Hematopoietic multipotent progenitor cell treated with erythropoietin and hydrocortisone succinate and interleukin-3 and kit ligand, for 15 days (in vitro differentiated cells): ENCODE measurements at regions not wholly inside any gene's neighbourhood (a gene's known extent, or its start where the extent isn't known, plus 50 kb on each side); places are given as distances from the start of the nearest gene placed in this dataset.
"Not testable (repeated sequence)": the region's sequence is repeated elsewhere in the genome, so short reads cannot be mapped to it uniquely, and the experiment has no call there.

Source experiments
- DNase-seq: peaks from one replicate; pipeline ENCODE4 v3.0.0-alpha.2; 2015; ENCODE audit warnings: low spot score

DNA sequence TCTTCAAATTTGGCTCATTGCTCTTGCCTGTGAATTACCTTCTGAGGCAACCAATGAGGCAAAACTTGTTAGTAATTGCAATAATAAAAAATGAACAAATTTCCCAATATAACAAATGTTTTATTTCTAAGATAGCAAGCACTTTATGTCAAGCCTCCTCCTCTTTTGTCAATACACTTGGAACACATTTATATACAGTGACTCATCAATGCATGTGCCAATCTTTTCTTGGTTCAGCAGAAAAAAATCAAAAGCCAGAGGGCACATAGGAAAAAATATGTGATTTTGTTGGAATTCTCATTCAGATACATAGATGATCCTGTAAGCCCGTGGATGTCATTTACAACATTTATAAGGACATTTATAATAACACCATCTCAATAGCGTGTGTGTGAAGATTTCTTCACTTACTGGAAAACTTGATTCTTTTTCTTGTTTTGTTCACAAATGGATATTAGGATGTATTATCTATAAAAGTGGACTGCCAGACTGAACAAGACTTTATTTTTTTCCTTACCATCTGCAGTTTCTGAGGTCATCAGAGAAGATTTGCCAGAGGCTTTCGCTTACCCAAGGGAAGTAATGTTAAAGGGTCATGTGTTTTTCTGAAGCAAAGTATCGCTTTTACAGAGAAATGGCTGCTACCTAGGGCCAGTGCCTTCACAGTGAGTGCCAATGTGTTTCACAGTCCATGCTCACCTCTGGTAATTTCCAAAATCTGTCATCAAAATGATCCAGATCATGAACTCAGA, 645.7 kb upstream of the PTBP2 start:
- no peak for DNase-seq

DNA sequence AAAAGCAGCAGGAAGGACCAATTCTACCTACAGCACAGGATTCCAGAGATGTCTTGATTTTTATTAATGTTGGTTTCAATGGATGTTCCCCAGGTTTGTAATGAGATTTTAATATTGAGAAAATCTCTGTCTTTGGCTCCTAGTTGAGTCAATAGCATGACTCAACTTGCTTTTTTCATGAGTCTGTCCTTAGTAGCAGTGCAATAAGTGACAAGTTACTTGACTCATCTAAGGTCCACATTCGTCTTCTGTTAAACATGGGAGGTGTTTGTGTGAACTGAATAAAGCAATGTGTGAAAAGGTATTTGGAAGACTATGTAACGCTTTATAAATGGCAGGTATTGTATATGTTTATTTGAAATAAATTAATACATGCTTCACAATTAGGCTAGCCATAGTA, 645.0 kb upstream of the PTBP2 start:
- no peak for DNase-seq

DNA sequence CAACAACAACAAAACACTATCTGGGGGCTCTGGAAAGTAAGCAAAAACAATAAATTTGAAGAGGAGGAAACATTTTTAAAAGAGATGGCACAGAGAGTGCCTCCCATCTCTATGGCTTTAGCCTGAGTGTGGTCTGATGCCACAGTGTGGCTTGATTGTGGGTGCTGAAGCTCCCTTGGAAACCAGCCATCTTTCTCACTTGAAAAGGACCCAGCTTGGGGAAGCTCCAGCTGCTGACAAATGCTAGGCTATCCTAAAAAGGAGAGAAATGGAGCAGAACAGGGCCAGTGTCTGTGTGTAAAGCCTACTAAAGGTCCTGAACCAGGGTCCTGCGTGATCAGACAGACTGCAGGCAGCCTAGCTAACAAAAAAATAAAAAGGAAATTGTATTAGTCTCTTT, 642.0 kb upstream of the PTBP2 start:
- no peak for DNase-seq

DNA sequence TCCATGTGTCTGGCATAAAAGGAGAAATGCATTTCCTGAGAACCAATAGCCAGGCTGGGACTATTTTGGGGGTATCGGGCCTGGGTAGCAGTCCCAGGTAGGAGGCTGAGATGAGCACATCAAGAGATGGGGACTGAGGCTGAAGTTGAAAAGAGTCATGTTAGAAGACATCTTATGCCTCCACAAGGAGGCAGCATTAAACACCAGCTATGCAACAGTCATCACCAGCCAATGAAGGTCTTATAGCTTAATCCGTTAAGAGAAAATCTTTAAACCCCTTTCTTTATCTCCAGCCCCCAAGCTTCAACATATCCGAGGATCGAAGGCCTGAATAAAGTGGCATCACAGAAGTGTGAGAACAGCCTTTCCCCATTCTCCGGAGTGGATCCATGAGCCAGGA, 640.7 kb upstream of the PTBP2 start:
- no peak for DNase-seq

DNA sequence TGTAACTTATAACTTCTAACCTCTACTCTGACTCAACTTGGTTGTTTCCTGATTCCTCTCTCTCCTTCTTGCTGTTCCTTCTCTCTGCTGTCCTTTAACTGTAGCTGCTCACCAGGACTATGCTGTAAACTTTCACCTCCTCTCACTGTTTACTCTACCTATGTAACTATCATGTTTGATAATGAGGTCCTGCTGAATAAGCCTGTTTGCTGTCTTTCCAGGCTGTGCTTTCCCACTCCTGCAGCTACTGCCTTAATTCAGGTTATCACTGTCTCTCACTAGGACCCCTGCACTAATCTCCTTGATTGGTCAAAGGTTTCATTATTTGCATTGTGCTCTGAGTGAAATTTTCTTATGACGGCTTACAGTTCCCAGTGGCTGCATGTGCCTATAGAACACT, 633.9 kb upstream of the PTBP2 start:
- no peak for DNase-seq

DNA sequence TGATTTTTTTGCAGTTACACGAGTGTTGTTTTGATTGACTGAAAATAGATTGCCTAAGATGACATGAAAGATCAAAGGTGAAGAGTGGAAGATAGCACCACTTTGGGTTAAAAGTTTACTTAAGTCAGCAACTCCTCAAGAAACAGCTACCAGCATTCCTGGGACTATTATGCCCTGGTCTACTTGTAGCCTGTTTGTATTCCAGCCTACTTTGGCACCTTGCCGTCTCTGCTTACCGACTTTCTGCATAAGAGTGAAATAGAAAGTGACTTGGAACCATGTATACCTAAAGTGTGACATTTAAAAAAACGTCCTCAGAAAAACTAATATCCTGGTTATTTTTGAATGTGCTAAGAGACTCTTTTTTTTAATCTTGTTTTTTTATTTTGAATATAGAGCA, 631.5 kb upstream of the PTBP2 start:
- DNase-seq, result no peak

DNA sequence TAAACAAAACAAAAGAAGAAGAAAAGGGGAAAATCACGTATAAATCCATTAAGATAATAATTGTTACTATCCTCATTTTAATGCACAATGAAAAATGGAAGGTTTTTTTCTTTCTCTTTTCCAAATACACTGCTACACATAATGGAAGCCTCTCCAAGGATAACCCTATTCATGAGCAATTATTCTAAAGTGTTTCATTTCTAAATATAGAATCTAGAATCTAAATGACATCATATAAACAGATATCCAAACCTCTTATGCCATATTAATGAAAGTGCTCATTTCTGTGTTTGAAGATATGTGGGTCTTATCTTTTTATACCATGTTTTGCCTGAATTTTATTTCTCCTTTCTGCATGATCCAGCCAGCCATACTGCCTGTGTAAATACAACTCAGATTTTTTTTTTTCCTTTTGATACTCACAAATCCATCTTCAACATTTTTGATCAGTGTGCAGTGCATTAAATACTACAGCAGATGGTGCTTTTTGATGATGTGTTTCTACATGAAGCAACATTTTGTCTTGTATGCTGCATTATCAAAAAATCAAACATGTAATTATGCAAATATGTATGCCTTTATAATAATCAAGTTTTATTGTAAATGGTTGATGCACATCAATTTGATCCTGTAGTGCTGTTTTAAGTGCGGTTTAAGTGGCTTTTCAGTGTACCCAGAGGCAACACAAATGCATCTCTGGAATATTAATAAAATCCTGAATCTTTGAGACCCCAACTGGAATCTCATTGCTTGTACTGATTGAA, 625.6 kb upstream of the PTBP2 start:
- no peak for DNase-seq

DNA sequence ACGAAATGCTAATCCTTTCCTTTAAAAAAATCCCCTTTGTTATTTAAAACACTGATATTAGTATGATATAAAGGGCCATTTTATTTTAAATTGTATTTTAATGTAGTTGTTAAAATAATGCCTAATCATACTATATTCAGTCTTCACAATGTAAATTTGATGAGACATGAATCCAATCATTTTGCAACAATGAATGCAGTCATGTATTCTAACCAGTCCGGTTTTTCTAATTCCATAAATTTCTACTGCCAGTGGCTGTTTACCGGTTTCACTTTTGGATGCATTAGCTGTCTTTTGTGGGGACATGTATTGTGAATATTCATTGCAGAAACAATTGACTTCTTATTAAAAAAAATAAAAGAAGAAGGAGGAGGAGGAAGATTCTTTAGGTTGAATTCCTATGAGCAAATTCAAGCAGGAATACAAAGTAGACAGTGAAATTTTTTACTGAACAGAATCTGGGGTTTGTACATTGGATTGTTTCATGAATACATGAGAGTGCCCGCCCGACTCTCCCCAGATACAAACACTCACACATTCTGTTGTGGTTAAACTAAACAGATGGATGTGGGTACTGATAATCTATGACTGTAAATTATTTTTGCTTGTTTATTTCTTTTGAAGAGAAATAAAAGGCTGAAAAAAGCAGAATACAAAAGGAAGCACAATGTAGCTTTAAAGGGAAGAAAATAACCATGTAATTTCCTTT, 624.8 kb upstream of the PTBP2 start:
- DNase-seq, result no peak

DNA sequence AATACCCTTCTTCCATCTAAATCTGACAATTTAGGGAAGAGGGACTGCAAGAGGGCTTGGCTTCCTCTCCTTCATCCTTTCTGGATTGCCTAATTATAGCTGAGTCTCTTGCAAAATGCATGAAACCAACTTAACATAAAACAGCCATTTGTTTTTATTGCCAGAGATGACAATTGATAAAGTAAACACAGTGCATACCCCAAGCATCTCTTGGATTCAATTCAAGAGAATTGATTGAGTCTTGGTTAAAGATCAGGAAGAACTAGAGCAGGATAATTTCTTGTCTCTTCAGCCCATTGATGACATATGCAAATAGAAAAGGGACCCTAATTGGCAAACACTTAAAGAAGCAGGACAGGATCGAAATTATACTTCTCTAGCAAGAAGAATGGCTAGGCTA, 617.1 kb upstream of the PTBP2 start:
- no peak for DNase-seq

DNA sequence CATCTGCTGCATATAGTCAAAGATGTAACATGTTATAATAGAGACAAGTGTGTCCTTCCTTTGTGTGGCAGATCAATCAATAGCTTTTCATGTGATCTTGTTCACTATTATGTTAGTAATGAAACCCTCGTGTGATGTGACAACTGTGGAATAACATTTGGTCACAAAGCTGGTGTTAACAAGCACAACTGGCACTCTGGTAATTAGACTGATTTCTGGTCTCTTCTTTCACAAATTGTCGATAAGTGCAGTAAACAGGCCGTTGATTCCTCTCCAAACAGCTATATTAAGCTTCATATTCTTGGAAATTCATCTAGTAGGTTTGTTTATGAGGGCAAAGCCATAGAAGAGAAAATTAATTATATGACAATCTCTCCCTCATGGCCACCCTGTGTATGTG, 616.7 kb upstream of the PTBP2 start:
- DNase-seq, result no peak

DNA sequence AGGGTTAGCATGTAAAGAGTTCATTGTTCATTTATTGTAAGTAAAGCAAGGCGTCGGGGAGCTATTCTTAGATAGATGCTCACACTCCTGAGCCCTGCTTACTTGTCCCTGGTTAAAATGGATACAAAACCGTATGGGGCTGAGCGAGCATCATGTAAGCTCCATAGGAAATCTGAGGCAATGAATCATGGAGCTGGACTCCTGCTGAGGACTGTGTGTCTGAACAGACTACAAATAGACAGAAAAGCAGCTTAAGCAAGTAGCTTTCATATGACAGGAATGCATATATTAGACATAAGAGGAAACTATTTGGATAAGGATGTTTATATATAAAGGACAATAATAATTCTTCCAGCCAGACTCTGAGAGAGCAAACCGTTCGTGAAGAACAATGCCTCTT, 604.9 kb upstream of the PTBP2 start:
- DNase-seq, result no peak

DNA sequence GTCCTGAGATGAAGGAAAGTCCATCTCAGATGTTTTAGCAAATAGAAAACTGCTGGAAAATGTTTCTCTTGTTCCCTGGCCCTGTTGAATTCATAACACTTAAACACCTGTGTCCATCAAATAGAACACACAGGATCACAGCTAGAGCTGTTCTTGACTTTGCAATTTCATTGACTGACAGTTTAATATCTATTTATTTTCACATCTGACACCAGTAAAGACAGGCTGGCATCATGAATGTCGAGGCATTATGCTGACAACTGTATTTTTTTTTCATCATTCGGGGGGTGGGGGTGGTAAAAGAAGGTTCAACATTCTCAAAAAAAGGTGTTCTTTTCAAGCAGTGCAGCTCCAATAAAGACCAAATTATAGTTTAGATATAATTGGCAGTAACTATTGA, 591.2 kb upstream of the PTBP2 start:
- no peak for DNase-seq

DNA sequence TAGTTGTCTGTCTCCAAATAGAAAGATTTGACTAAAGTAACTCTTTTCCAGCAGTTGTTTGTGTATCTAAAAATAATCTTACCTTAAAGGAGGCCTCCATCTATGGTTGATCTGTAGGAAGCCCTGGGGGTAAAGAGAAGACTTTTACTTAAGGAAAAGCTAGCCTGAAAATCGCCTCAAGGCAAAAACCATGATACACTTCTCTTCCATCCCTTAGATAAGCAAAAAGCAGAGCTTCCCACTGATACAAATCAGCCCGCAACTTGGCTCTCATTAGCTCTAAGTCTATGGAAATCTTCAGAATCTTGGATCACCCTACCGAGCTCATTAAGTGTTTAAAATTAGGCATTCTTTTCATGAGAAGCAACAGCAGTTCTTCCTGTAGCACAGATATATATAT, 576.9 kb upstream of the PTBP2 start:
- no peak for DNase-seq

DNA sequence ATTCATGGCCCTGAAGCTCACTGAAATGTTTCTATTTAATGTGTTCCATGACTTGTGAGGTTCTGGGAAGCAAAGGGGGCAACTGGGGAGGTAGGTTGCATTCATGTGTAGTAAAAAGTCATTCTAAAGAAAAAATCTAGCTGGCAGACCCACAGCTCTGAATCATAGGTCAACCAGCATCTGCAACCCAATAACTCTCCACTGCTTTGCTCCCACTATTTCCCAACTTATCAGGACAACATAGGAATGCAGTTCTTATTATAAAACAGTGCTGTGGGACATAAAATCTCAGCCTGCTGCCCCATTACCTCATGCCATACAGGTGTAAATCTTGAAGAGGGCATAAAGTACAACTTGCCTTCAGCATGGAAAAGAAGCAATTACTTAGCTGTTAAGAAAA, 576.1 kb upstream of the PTBP2 start:
- DNase-seq, result no peak

DNA sequence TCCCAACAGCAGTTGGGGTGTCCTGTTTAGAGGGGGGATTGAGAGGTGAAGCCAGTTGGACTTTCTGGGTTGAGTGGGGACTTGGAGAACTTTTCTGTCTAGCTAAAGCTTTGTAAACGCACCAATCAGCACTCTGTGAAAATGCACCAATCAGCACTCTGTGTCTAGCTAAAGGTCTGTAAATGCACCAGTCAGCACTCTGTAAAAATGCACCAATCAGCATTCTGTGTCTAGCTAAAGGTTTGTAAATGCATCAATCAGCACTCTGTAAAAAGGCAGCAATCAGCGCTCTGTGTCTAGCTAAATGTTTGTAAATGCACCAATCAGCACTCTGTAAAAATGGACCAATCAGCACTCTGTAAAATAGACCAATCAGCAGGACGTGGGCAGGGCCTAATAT, 568.6 kb upstream of the PTBP2 start:
- not testable (repeated sequence) for DNase-seq

DNA sequence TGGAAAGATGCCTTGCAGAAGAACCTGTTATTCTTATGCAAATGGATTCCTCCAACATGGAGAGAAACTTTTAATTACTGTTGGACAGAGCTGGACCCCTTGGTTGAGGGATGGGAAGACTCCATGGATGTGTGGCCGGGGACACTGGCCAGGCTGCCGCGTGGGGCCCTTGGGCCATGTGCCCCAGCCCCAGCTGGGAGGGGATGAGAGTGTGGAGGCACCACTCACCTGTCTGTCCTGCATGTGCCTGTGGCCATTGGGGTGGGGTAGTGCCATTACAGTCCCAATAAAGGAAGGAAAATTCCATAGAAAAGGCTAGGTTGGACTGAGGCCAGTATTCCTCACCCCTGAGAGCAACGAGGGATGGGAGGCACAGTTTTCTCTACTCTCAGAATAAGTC, 564.5 kb upstream of the PTBP2 start:
- no peak for DNase-seq

DNA sequence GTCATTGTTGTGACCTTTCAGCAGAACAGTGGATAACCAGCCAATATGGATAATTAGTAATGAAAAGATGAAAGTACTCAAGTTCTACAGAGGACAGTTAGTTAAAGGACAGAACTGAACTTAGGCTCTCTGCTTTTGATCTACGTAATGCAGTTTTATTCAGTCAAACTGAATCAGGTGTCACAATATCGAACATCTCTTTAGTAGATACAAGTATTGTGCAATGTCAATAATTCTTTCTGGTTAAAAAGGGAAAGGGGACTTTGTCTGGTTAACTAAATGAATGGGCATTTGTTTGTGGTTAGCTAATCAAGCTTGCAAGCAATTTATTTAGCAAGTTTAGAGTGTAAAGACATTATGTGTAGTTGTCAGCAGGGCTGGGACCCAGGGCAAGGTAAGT, 562.2 kb upstream of the PTBP2 start:
- DNase-seq, result no peak

DNA sequence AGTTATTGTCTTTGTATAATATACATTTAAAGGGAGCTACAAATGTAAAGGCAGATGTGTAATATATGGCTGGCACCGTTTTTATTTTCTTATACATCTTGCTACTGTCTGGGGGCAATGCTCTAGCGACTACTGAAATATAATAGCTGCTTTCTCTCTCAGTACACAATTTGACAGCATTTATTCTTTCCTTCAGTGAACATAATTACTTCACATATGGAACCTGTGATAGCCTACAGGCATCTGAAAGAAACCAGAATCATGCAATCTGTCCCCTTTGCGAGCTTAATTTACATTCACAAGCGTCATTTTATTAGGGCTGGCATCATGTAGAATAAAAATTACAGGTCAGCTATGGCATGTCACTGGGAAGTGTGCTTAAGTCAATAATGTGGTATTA, 557.5 kb upstream of the PTBP2 start:
- no peak for DNase-seq

DNA sequence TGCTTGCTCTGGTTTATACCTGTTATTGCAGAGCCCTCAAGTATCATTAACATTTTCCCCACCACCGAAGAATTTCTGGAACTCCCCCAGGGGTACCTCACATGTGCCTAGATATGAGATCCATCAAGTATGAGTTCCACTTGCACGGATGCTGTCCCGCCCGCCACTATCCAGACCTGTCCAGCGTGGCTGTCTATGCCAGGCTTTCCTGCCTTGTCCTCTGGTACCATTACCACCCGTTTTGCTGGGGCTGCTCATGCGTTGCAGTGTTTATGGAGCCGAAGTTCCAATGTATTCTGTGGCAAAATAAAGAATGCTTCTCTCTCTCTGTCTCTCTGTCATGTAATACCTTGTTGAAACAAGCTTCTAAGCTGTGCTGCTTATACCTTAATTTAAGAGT, 543.5 kb upstream of the PTBP2 start:
- no peak for DNase-seq

DNA sequence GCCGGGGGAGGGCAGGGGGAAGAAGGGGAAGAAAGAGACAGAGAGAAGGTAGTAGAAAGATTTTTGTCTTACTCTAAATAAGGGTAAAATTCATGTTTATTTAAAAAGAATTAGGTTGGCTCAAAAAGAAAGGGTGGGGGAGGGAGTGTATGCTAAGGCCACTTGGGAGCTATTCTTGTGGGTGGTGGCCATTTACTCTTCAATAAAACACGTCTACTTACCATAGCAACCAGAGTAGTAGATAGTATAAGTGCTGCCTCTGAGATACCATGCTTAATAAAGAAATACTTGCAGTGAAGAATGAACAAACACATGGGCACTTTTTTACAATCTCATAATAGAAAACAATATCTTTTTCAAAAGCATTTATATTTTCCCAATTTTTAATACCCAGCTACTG, 538.1 kb upstream of the PTBP2 start:
- DNase-seq, result no peak

DNA sequence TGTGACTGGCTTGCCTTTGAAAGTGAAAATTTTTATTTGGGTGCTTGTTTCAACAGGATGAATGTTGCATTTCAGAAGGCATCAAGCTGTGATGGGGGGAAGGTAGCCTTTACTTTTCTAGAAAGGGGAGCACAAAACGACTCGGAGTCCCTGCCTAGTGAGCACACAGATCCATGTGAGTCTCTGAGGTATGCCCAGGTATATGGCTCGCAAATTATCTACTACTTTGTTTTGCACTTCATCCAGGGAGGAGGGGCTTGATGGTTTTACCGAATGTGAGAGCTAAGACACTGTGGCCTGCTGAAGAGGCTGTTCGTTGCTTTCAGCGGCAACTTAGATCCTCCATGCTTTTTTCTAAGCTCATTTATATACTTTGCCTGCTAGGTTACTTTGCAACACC, 537.7 kb upstream of the PTBP2 start:
- DNase-seq, result no peak

DNA sequence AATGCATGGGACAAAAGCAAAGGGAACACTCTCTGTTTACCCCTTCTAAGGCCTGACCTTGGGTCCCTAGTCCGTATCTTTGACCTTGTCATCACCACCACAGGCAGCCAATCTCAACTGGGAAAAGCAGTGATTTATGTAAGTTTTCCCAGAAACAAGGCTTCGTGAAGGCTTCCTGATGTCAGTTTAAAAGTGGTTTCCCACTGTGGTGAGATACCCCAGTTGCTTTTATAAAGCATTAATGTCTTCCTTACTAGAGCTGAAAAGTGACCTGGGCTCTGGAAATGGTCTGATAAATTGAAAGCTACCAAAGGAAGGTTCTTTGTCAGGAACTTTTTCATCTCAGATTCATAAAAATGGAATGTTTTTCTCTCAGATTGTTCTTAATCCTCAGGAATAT, 536.4 kb upstream of the PTBP2 start:
- DNase-seq, result no peak

DNA sequence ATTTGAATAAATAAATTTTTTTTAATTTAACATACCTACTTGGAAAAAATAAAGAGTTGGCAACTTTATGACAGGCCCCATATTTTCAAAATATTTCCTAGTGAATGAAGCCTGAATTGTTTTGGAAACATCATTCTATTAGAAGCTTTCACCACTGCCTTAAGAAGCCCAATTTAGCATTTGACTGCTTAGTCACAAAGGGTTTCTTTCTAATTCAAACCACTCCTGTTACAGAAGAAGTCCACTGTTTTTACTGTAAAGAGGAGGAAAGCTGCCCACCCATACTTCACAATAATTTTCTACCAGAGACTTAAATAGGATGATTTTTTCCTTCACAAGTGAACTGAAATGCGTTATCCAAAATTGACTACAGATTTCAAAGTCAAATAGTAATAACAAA, 534.6 kb upstream of the PTBP2 start:
- no peak for DNase-seq
